Endothelial cell of umbilical vein (primary cell): ENCODE measurements at regions not wholly inside any gene's neighbourhood (a gene's known extent, or its start where the extent isn't known, plus 50 kb on each side); places are given as distances from the start of the nearest gene placed in this dataset.

Experiments used
- BruUV-seq: library from RNA; stranded (reverse); fragments of 400-500 nt; replicated peaks from 2 replicates; lab custom pipeline; 2021; lab: Mats Ljungman, UMichigan
- CTCF ChIA-PET: fragments of 300-600, 350-600 bp; sonication (Branson Sonifier 250); formaldehyde crosslinking; loops from one replicate; lab custom pipeline; 2021; ENCODE audit warnings: antibody characterized with exemption, inconsistent platforms; lab: Charles Lee
- POLR2A ChIA-PET: fragments of 300-600, 350-600 bp; sonication (Branson Sonifier 250); formaldehyde crosslinking; loops from one replicate; lab custom pipeline; 2021; ENCODE audit warnings: antibody characterized with exemption, inconsistent platforms; lab: Charles Lee
- DNase-seq: peaks from one replicate; pipeline ENCODE4 v3.0.0-alpha.2; 2011; ENCODE audit warnings: low read depth, low spot score
- FAIRE-seq: peaks from 2 replicates; lab custom pipeline; 2011; peaks lifted over from hg19 to GRCh38; lab: Jason Lieb, UNC
- H2AFZ ChIP-seq: 2 replicates; pipeline ENCODE4 v1.6.0; 2012; ENCODE audit warnings: low read depth, low read length, control low read depth, inconsistent platforms
- H3K27ac ChIP-seq: 2 replicates; pipeline ENCODE4 v1.5.1; 2011; ENCODE audit warnings: low read depth, mild to moderate bottlenecking, control low read depth, low read length, moderate library complexity; ENCODE audit not compliant: insufficient read depth
- H3K27me3 ChIP-seq, 2 experiments: 2 replicates each; pipeline versions ENCODE4 v1.6.0 to v1.6.1; 2011; ENCODE audit warnings: low read length in 2 of 2, mixed read lengths in 1 of 2; ENCODE audit not compliant: control insufficient read depth in 2 of 2, insufficient read depth in 2 of 2
- H3K36me3 ChIP-seq, 2 experiments: 2 replicates in 1 of 2; 3 replicates in 1 of 2; pipeline ENCODE4 v1.5.1; 2011; ENCODE audit warnings: low read length in 2 of 2, mild to moderate bottlenecking in 1 of 2, moderate library complexity in 1 of 2; ENCODE audit not compliant: control insufficient read depth in 2 of 2, insufficient read depth in 2 of 2; ENCODE audit errors: extremely low read depth in 1 of 2
- H3K4me1 ChIP-seq: 3 replicates; pipeline ENCODE4 v1.5.1; 2011; ENCODE audit warnings: mild to moderate bottlenecking, low read length; ENCODE audit not compliant: control insufficient read depth, insufficient read depth; ENCODE audit errors: extremely low read depth
- H3K4me2 ChIP-seq: 2 replicates; pipeline ENCODE4 v1.6.1; 2011; ENCODE audit warnings: low read length, control low read depth, mixed read lengths; ENCODE audit not compliant: insufficient read depth
- H3K4me3 ChIP-seq, 3 experiments: fragments of 200-600 bp in 1 of 3; sonication (generic), shearing (Covaris generic) in 1 of 3; replicated peaks in 1 of 3; 2 replicates each; pipeline ENCODE4 v1.5.1; 2011 to 2016; ENCODE audit warnings: control low read depth in 3 of 3, low read length in 3 of 3, mild to moderate bottlenecking in 2 of 3, inconsistent platforms in 1 of 3, low read depth in 1 of 3, moderate library complexity in 1 of 3; ENCODE audit not compliant: insufficient read depth in 1 of 3
- H3K79me2 ChIP-seq: 2 replicates; pipeline ENCODE4 v1.6.0; 2012; ENCODE audit warnings: low read length, inconsistent platforms; ENCODE audit not compliant: control insufficient read depth, insufficient read depth
- H3K9ac ChIP-seq: replicated peaks from 2 replicates; pipeline ENCODE3; 2011; ENCODE audit warnings: low read length, control low read depth; ENCODE audit not compliant: insufficient read depth; ENCODE audit errors: extremely low read depth
- H3K9me1 ChIP-seq: replicated peaks from 3 replicates; pipeline ENCODE4 v1.6.0; 2011; ENCODE audit warnings: mild to moderate bottlenecking, low read length; ENCODE audit not compliant: control insufficient read depth, insufficient read depth; ENCODE audit errors: extremely low read depth
- H3K9me3 ChIP-seq: replicated peaks from 2 replicates; pipeline ENCODE4 v1.5.1; 2012; ENCODE audit warnings: low read length, inconsistent platforms; ENCODE audit not compliant: control insufficient read depth, insufficient read depth
- H4K20me1 ChIP-seq: replicated peaks from 2 replicates; pipeline ENCODE3; 2011; ENCODE audit warnings: mild to moderate bottlenecking, low read length; ENCODE audit not compliant: control insufficient read depth, insufficient read depth; ENCODE audit errors: extremely low read depth
- EZH2 ChIP-seq: IDR thresholded peaks from 2 replicates; pipeline ENCODE4 v1.6.1; 2012; ENCODE audit warnings: borderline replicate concordance, low read depth, mild to moderate bottlenecking, moderate library complexity, low read length, inconsistent platforms; ENCODE audit not compliant: severe bottlenecking
- FOS ChIP-seq: IDR thresholded peaks from 2 replicates; pipeline ENCODE4 v1.6.1; 2011; ENCODE audit warnings: mild to moderate bottlenecking, low read length, moderate library complexity, borderline replicate concordance; ENCODE audit not compliant: insufficient read depth
- GATA2 ChIP-seq: IDR thresholded peaks from 2 replicates; pipeline ENCODE4 v1.7.0; 2011; ENCODE audit warnings: low read depth, mild to moderate bottlenecking, moderate library complexity, mixed read lengths, low read length; ENCODE audit not compliant: insufficient read length, insufficient read depth
- JUN ChIP-seq: IDR thresholded peaks from 2 replicates; pipeline ENCODE4 v1.6.1; 2011; ENCODE audit warnings: borderline replicate concordance, low read depth; ENCODE audit not compliant: insufficient read length, insufficient read depth
- MAX ChIP-seq: IDR thresholded peaks from 2 replicates; pipeline ENCODE4 v1.6.1; 2011; ENCODE audit not compliant: insufficient read depth, insufficient read length
- MYC ChIP-seq: IDR thresholded peaks from one replicate; pipeline ENCODE4 v1.6.1; 2011; ENCODE audit warnings: mild to moderate bottlenecking, low read depth, low read length
- POLR2A ChIP-seq: IDR thresholded peaks from 2 replicates; pipeline ENCODE4 v1.6.1; 2012; ENCODE audit warnings: low read depth, mild to moderate bottlenecking, control low read depth, low read length
- POLR2AphosphoS5 ChIP-seq: IDR thresholded peaks from 2 replicates; pipeline ENCODE4 v1.6.1; 2012; ENCODE audit warnings: low read depth, mild to moderate bottlenecking, control low read depth, low read length, moderate library complexity; ENCODE audit not compliant: insufficient read depth
- dilution Hi-C: fragments of 300-500 bp; cut with MboI; formaldehyde crosslinking; loops from one replicate; pipeline ENCODE4 v1.15.0; 2019; ENCODE audit warnings: low sequenced_read_pairs; ENCODE audit not compliant: extremely low pct_ligation_motif_present
- intact Hi-C: fragments of 100-400 bp; cut with micrococcal nuclease; formaldehyde crosslinking; loops from one replicate; pipeline ENCODE4 v1.10.0; 2022
- TF ChIP-seq, protein P1 (sequence below), 2 donors: IDR thresholded peaks; 1 replicate in 1 of 2; 2 replicates in 1 of 2; pipeline ENCODE4 v1.5.1; 2011; ENCODE audit warnings: low read length in 2 of 2, mild to moderate bottlenecking in 2 of 2, moderate library complexity in 2 of 2, control low read depth in 1 of 2, inconsistent platforms in 1 of 2, low read depth in 1 of 2; ENCODE audit not compliant: insufficient read depth in 1 of 2; ENCODE audit errors: extremely low read depth in 1 of 2

DNA sequence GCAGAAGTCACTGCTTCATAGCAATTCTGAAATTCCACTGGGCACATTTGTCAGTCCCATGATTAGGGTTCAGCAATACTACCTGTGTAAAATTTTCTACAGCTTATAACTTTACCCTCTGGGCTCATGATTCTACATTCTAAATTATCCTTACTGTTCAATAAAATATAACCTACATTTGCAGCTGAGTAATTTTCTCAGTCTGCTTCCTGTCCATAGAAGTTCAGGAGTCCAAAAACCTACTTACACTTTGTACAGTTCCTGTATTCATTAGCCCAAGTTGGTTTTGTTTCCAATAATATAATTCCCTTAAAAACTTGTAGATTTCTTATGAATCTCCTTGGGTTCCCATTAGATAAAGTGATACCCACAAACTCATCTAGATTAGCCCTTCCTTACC, 295.3 kb downstream of the SP3 start:
- H2AFZ ChIP-seq = no peak overlapping the region
- TF ChIP-seq MYC (no peak), POLR2AphosphoS5 (no peak), JUN (no peak), GATA2 (no peak), POLR2A (no peak), EZH2 (no peak), FOS (no peak), MAX (no peak)
- TF ChIP-seq, protein P1, sequence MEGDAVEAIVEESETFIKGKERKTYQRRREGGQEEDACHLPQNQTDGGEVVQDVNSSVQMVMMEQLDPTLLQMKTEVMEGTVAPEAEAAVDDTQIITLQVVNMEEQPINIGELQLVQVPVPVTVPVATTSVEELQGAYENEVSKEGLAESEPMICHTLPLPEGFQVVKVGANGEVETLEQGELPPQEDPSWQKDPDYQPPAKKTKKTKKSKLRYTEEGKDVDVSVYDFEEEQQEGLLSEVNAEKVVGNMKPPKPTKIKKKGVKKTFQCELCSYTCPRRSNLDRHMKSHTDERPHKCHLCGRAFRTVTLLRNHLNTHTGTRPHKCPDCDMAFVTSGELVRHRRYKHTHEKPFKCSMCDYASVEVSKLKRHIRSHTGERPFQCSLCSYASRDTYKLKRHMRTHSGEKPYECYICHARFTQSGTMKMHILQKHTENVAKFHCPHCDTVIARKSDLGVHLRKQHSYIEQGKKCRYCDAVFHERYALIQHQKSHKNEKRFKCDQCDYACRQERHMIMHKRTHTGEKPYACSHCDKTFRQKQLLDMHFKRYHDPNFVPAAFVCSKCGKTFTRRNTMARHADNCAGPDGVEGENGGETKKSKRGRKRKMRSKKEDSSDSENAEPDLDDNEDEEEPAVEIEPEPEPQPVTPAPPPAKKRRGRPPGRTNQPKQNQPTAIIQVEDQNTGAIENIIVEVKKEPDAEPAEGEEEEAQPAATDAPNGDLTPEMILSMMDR (IDR thresholded peaks at IDR 0.05; ENCODE audit: extremely low read depth in 1 of 2, insufficient read depth in 1 of 2, low read depth in 1 of 2, low read length in 2 of 2) = no peak
- peaks cover 4 to 14% of the 10 kb centered on the region in 2 experiments for H3K27me3 ChIP-seq
- DNase-seq (no peak), FAIRE-seq (no peak)
- H3K4me3 ChIP-seq = no peak overlapping the region
- ChIA-PET CTCF (no interaction called here), POLR2A (no interaction called here)
- H3K4me2 ChIP-seq = no peak overlapping the region
- H3K27ac ChIP-seq = no peak overlapping the region
- dilution Hi-C loops (no loop called here), intact Hi-C loops (no loop called here)
- no peaks in the 10 kb centered on the region for H3K36me3 ChIP-seq
- H3K9ac ChIP-seq = no peak overlapping the region
- no peaks in the 10 kb centered on the region for H3K79me2 ChIP-seq
- H3K9me1 ChIP-seq = no peaks in the 10 kb centered on the region
- H3K9me3 ChIP-seq = no peaks in the 10 kb centered on the region
- no TSS peak for BruUV-seq
- H3K4me1 ChIP-seq = no peaks in the 10 kb centered on the region
- H4K20me1 ChIP-seq = no peaks in the 10 kb centered on the region
